Trophoblast cell (in vitro differentiated cells and primary cell): ENCODE measurements at regions not wholly inside any gene's neighbourhood (a gene's known extent, or its start where the extent isn't known, plus 50 kb on each side); places are given as distances from the start of the nearest gene placed in this dataset.
A peak's percentile ranks its signal among the peaks of the same experiment; 100 is the strongest.

Experiments
- DNase-seq, 2 donors: peaks; one replicate each; pipeline ENCODE4 v3.0.0-alpha.2; 2016
- H2AFZ ChIP-seq: 2 replicates; pipeline ENCODE4 v1.6.1; 2013; ENCODE audit warnings: low read length, moderate library complexity, mild to moderate bottlenecking; ENCODE audit not compliant: insufficient read depth, poor library complexity
- H2AK5ac ChIP-seq: 2 replicates; pipeline ENCODE4 v1.6.1; 2013; ENCODE audit warnings: mild to moderate bottlenecking, low read length
- H2BK120ac ChIP-seq: 2 replicates; pipeline ENCODE4 v1.6.1; 2013; ENCODE audit warnings: low read length, mild to moderate bottlenecking, moderate library complexity; ENCODE audit not compliant: insufficient read depth, poor library complexity
- H2BK12ac ChIP-seq: 2 replicates; pipeline ENCODE4 v1.6.1; 2013; ENCODE audit warnings: mild to moderate bottlenecking, low read length, moderate library complexity
- H2BK5ac ChIP-seq: 2 replicates; pipeline ENCODE4 v1.6.1; 2013; ENCODE audit warnings: low read length, low read depth, moderate library complexity, mild to moderate bottlenecking; ENCODE audit not compliant: poor library complexity
- H3K14ac ChIP-seq: 2 replicates; pipeline ENCODE4 v1.6.1; 2013; ENCODE audit warnings: mild to moderate bottlenecking, low read length
- H3K18ac ChIP-seq: 2 replicates; pipeline ENCODE4 v1.6.1; 2013; ENCODE audit warnings: mild to moderate bottlenecking, low read length
- H3K23ac ChIP-seq: 2 replicates; pipeline ENCODE4 v1.6.1; 2013; ENCODE audit warnings: low read length
- H3K27ac ChIP-seq: 2 replicates; pipeline ENCODE4 v1.5.1; 2013; ENCODE audit warnings: low read depth, mild to moderate bottlenecking, inconsistent platforms, low read length, moderate library complexity
- H3K27me3 ChIP-seq: 2 replicates; pipeline ENCODE4 v1.6.1; 2013; ENCODE audit warnings: inconsistent platforms, mild to moderate bottlenecking, low read length, moderate library complexity; ENCODE audit not compliant: insufficient read depth
- H3K36me3 ChIP-seq, 2 experiments: 1 replicate in 1 of 2; 2 replicates in 1 of 2; pipeline ENCODE4 v1.6.1; 2013; ENCODE audit warnings: low read length in 2 of 2, mild to moderate bottlenecking in 2 of 2, moderate library complexity in 1 of 2; ENCODE audit not compliant: insufficient read depth in 2 of 2, control insufficient read depth in 1 of 2
- H3K4ac ChIP-seq: 2 replicates; pipeline ENCODE4 v1.6.1; 2013; ENCODE audit warnings: low read depth, mild to moderate bottlenecking, low read length, moderate library complexity
- H3K4me1 ChIP-seq, 2 experiments: 1 replicate in 1 of 2; 2 replicates in 1 of 2; pipeline ENCODE4 v1.6.1; 2013; ENCODE audit warnings: low read length in 2 of 2, mild to moderate bottlenecking in 2 of 2, moderate library complexity in 1 of 2; ENCODE audit not compliant: insufficient read depth in 2 of 2, control insufficient read depth in 1 of 2
- H3K4me2 ChIP-seq: 2 replicates; pipeline ENCODE4 v1.6.1; 2013; ENCODE audit warnings: inconsistent platforms, mild to moderate bottlenecking, low read length, moderate library complexity
- H3K4me3 ChIP-seq: 2 replicates; pipeline ENCODE4 v1.5.1; 2013; ENCODE audit warnings: mild to moderate bottlenecking, low read depth, low read length, inconsistent platforms
- H3K79me1 ChIP-seq: one replicate; pipeline ENCODE4 v1.6.1; 2013; ENCODE audit warnings: low read length
- H3K79me2 ChIP-seq: 2 replicates; pipeline ENCODE4 v1.6.1; 2013; ENCODE audit warnings: low read length, mild to moderate bottlenecking; ENCODE audit not compliant: control insufficient read depth, insufficient read depth, poor library complexity
- H3K9ac ChIP-seq: 2 replicates; pipeline ENCODE4 v1.6.1; 2013; ENCODE audit warnings: mild to moderate bottlenecking, low read length
- H3K9me3 ChIP-seq: 2 replicates; pipeline ENCODE4 v1.6.1; 2013; ENCODE audit warnings: low read depth, mild to moderate bottlenecking, control low read depth, inconsistent platforms, low read length; ENCODE audit not compliant: insufficient read depth
- H4K12ac ChIP-seq: 2 replicates; pipeline ENCODE4 v1.6.1; 2013; ENCODE audit warnings: low read depth, mild to moderate bottlenecking, low read length, moderate library complexity
- H4K8ac ChIP-seq: 2 replicates; pipeline ENCODE4 v1.6.1; 2013; ENCODE audit warnings: low read depth, mild to moderate bottlenecking, low read length, moderate library complexity
- H4K91ac ChIP-seq: one replicate; pipeline ENCODE4 v1.6.1; 2013; ENCODE audit warnings: low read depth, mild to moderate bottlenecking, low read length, moderate library complexity
- WGBS: extraction: QIAGEN DNeasy Blood & Tissue Kit; methylation state at CpG from one replicate; pipeline ENCODE4 v1.1.7; 2013; ENCODE audit warnings: missing lambda C conversion rate; ENCODE audit not compliant: insufficient read length, insufficient coverage; ENCODE audit errors: extremely low coverage; 5-methylcytosine and 5-hydroxymethylcytosine counted together

DNA sequence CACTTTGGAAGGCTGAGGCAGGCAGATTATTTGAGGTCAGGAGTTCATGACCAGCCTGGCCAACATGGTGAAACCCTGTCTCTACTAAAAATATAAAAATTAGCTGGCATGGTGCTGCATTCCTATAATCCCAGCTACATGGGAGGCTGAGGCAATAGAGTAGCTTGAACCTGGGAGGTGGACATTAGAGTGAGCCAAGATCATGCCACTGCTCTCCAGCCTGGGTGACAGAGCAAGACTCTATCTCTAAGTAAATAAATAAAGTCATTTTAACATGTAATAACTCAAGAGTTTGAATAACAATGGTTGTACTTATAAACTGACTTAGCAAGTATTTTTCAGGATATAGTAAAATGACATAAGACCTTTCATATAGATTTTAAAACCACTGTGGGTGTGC, 169.3 kb upstream of the FN1 start:
- Histone ChIP-seq H4K91ac (no peak overlapping the region), H3K18ac (no peak overlapping the region), H4K8ac (no peak overlapping the region), H3K4me1 (peaks cover 0 to 5% of the 10 kb centered on the region in 2 experiments), H2AFZ (no peak overlapping the region), H3K79me2 (no peaks in the 10 kb centered on the region), H3K4me3 (no peak overlapping the region), H3K14ac (no peak overlapping the region), H3K27ac (no peak overlapping the region), H2BK120ac (no peak overlapping the region), H3K23ac (no peak overlapping the region), H3K36me3 (no peaks in the 10 kb centered on the region), H3K4ac (no peak overlapping the region), H3K9me3 (no peaks in the 10 kb centered on the region), H2AK5ac (no peak overlapping the region), H3K4me2 (no peak overlapping the region), H3K79me1 (peaks cover 8% of the 10 kb centered on the region), H3K27me3 (no peaks in the 10 kb centered on the region), H2BK5ac (no peak overlapping the region), H3K9ac (no peak overlapping the region), H2BK12ac (no peak overlapping the region), H4K12ac (no peak overlapping the region)
- DNase-seq: no peak

DNA sequence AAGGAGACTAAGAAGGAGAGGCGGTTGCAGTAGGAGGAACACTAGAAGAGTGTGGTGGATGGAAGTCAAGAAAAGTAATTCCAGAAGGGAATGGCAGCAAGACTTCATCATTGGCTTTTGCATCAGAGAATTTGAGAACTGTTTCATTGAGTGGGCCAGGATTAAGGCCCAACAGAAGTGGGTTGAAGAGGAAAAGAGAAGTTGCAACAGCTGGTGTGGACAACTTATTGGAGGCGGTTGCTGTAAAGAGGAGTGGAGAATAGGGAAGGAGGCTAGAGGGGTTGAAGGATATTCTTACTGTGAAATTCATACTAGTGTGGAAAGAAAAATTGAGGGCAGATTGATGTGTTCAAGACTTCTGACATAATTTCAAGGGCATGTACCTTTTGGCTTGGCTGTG, 168.7 kb upstream of the FN1 start:
- Histone ChIP-seq H3K9ac (no peak overlapping the region), H3K14ac (no peak overlapping the region), H4K12ac (no peak overlapping the region), H3K4ac (no peak overlapping the region), H2BK12ac (peak overlapping the region; percentile 59), H2BK5ac (no peak overlapping the region), H3K4me2 (no peak overlapping the region), H3K27ac (no peak overlapping the region), H3K27me3 (no peaks in the 10 kb centered on the region), H3K23ac (no peak overlapping the region), H3K4me1 (peaks cover 0 to 3% of the 10 kb centered on the region in 2 experiments), H2AK5ac (no peak overlapping the region), H3K4me3 (no peak overlapping the region), H3K9me3 (no peaks in the 10 kb centered on the region), H3K79me2 (no peaks in the 10 kb centered on the region), H2AFZ (no peak overlapping the region), H3K18ac (no peak overlapping the region), H4K91ac (no peak overlapping the region), H2BK120ac (no peak overlapping the region), H3K79me1 (peaks cover 6% of the 10 kb centered on the region), H3K36me3 (no peaks in the 10 kb centered on the region), H4K8ac (no peak overlapping the region)
- DNase-seq: no peak
- no CpG with 5 or more reads among the region's 2 CpGs for WGBS

GRCh38 chr2:215603440-215603839, 167.6 kb upstream of the FN1 start:
- Histone ChIP-seq H3K79me2 (no peaks in the 10 kb centered on the region), H3K27ac (no peak overlapping the region)
- WGBS: no CpG with 5 or more reads among the region's 7 CpGs

GRCh38 chr2:215602997-215603396, 167.1 kb upstream of the FN1 start:
- Histone ChIP-seq H2AFZ (no peak overlapping the region), H3K9me3 (no peaks in the 10 kb centered on the region), H4K12ac (no peak overlapping the region), H3K36me3 (no peaks in the 10 kb centered on the region), H3K4me1 (no peaks in the 10 kb centered on the region), H3K9ac (no peak overlapping the region), H3K79me2 (no peaks in the 10 kb centered on the region), H4K91ac (no peak overlapping the region), H3K14ac (no peak overlapping the region), H3K27me3 (no peaks in the 10 kb centered on the region), H2BK5ac (no peak overlapping the region), H3K23ac (no peak overlapping the region), H3K4me3 (no peak overlapping the region), H2AK5ac (no peak overlapping the region), H3K27ac (no peak overlapping the region), H3K4me2 (no peak overlapping the region), H3K18ac (no peak overlapping the region), H2BK12ac (peak overlapping the region; percentile 27), H4K8ac (no peak overlapping the region), H3K79me1 (peaks cover 3% of the 10 kb centered on the region), H2BK120ac (no peak overlapping the region), H3K4ac (no peak overlapping the region)
- DNase-seq: no peak
- no CpG with 5 or more reads among the region's 3 CpGs for WGBS

More at GRCh38 chr2:215603440-215603839, 167.6 kb upstream of the FN1 start:
- no peak overlapping the region for H3K18ac ChIP-seq
- no peaks in the 10 kb centered on the region for H3K9me3 ChIP-seq
- peak overlapping the region; percentile 27 for H2BK12ac ChIP-seq
- no peak overlapping the region for H4K12ac ChIP-seq
- no peak overlapping the region for H4K8ac ChIP-seq
- no peak overlapping the region for H3K9ac ChIP-seq
- no peak overlapping the region for H3K4ac ChIP-seq
- H3K36me3 ChIP-seq: no peaks in the 10 kb centered on the region
- no peak overlapping the region for H3K14ac ChIP-seq
- no peak for DNase-seq
- no peak overlapping the region for H4K91ac ChIP-seq
- H3K4me3 ChIP-seq: no peak overlapping the region
- H3K4me2 ChIP-seq: no peak overlapping the region
- peak overlapping the region; percentile 18 for H2AK5ac ChIP-seq
- no peak overlapping the region for H2AFZ ChIP-seq
- peaks cover 3% of the 10 kb centered on the region for H3K79me1 ChIP-seq
- no peak overlapping the region for H2BK5ac ChIP-seq
- no peak overlapping the region for H3K23ac ChIP-seq
- no peak overlapping the region for H2BK120ac ChIP-seq
- H3K4me1 ChIP-seq: no peaks in the 10 kb centered on the region
- no peaks in the 10 kb centered on the region for H3K27me3 ChIP-seq
